GM19468 (cell line): ENCODE measurements at regions not wholly inside any gene's neighbourhood (a gene's known extent, or its start where the extent isn't known, plus 50 kb on each side); places are given as distances from the start of the nearest gene placed in this dataset.
"Not testable (repeated sequence)": the region's sequence is repeated elsewhere in the genome, so short reads cannot be mapped to it uniquely, and the experiment has no call there.

Experiments
- ATAC-seq: cut with Tn5 transposase; IDR thresholded peaks from one replicate; pipeline ENCODE4 v1.9.1; 2021; ENCODE audit warnings: mild to moderate bottlenecking, moderate library complexity, moderate number of reproducible peaks; ENCODE audit not compliant: unreplicated experiment; ENCODE audit errors: extremely low read depth

- ATAC-seq = no peak
These were observed 330.3 kb upstream of the NPSR1 start for GRCh38 chr7:34327681-34328080.

- no peak for ATAC-seq
These were observed 327.7 kb upstream of the NPSR1 start for GRCh38 chr7:34330308-34330707.

- ATAC-seq = no peak
These were observed 326.9 kb upstream of the NPSR1 start for GRCh38 chr7:34331102-34331501.

GRCh38 chr7:34332006-34332405 lies 326.0 kb upstream of the NPSR1 start:
- no peak for ATAC-seq

- no peak for ATAC-seq
These were observed 324.8 kb upstream of the NPSR1 start for GRCh38 chr7:34333184-34333583.

- no peak for ATAC-seq
These were observed 324.1 kb upstream of the NPSR1 start for GRCh38 chr7:34333925-34334324.

- no peak for ATAC-seq
These were observed 320.9 kb upstream of the NPSR1 start for GRCh38 chr7:34337163-34337562.

DNA sequence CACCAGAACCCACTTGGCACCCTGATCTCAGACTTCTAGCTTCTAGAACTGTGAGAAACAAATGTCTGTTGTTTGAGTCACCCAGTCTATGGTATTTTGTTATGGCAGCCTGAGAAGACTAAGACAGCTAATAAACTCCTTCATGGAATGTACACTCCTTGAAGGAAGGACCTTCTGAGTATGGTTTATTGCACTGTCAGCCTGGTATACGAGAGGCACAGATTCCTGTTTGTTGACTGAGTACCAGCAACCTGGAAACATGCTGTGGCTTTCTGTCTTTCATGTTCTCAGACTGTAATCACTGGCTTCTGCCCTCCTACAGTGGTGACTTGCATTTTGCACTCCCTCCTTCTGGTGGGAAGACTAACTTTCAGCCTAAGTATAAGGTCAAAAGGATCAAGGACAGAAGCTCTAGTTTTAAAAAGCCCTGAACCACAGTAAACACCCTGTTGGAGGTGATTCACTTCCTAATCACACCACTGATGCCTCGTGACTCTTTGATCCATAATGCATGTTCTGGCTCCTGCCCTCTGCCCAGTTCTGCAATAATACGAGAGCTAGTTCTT lies 319.0 kb upstream of the NPSR1 start:
- ATAC-seq = no peak

GRCh38 chr7:34341326-34341725 lies 316.7 kb upstream of the NPSR1 start:
- ATAC-seq = no peak

DNA sequence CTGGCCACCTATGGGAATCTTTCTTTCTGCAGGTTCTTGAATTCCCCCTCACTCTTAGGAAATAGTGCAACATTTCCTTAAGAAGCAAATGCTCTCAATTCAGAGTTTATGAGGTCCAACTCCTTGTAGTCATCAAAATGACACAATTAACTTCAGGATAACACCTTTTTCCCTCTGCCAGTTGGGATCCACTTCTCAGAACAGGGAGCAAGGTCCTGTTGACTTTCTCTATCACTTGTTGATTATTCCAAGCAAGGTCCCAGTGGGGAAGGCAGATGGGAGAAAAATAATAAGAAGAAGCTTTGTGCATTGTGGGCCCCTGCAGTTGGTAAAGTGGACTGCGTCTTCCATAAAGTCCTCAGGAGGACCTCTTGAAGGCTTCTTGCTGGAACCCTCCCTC lies 315.6 kb upstream of the NPSR1 start:
- no peak for ATAC-seq

- no peak for ATAC-seq
These were observed 314.4 kb upstream of the NPSR1 start for GRCh38 chr7:34343667-34344066.

DNA sequence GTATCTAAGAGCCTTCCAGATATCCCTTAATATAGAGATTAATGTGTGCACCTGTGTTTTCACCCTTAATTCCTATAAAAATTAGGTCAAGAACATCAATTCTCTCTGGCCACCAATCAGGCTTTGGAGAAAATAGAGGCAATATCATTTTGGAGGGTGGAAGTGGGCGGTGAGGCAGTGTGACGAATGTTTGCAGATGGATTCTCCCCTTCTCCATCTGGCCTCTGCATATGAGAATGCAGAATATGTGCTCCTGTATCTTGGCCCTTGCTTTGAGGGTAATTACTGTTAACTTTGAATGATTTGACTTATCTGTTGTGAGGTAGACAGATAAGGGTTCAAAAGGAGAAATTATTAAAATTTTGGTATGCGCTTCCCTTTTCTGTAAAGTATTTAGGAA lies 304.0 kb upstream of the NPSR1 start:
- no peak for ATAC-seq

- no peak for ATAC-seq
These were observed 303.1 kb upstream of the NPSR1 start for GRCh38 chr7:34354899-34355298.

DNA sequence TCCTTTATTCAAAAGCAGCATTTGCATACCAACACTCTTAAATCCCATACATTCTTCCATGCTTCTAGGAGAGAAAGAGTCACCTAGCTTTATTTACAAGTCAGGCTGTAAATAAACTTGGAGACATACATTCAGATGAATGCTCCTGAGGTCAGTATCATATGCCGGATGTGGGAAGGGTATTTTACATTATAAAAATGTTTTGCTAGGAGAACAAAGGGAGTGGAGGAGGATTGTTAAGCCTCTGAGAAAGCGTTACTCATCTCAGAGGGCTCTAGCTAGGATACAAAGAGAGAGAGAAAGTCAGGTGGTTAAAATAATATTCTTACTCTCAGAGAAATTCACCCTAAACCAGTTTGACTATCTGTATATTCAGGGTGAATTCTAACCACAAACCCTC lies 300.9 kb upstream of the NPSR1 start:
- ATAC-seq = no peak

DNA sequence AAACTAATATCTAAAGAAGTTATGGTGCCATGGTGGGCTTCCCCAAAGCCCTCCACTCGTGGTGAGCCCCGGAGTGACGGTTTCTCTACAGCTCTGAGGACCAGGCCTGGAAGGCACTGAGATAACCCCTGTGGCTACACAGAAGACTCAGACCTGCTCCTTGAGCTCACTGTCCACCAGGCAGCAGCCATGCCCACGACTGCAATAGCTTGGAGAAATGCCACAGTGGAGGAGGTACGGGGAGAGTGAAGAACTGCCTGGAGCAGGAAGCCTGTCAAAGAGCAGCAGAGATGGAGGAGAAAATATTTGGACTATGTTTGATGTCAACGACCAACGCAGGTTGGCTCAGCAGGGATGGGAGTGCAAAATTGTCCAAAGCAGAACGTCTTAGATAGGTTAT lies 300.1 kb upstream of the NPSR1 start:
- ATAC-seq = no peak

DNA sequence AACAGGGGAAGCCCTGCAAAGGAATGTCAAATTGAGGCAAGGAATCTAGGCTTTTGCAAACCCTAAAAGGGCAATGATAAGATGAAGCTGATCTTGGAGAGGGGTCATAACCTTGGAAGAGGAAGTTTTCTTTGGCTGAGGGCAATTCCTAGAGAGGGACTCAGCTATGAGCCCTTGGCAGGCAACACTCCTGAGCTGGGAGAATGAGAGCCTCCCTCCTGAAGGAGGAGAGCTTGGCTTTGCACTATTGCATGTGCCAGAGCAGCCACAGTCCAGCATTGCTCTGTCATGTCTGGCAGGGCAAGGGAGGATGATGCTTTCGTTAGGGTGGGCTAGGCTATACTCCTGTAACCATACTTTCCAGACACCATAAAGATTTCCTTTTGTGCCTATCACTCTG lies 299.4 kb upstream of the NPSR1 start:
- ATAC-seq = not testable (repeated sequence)

DNA sequence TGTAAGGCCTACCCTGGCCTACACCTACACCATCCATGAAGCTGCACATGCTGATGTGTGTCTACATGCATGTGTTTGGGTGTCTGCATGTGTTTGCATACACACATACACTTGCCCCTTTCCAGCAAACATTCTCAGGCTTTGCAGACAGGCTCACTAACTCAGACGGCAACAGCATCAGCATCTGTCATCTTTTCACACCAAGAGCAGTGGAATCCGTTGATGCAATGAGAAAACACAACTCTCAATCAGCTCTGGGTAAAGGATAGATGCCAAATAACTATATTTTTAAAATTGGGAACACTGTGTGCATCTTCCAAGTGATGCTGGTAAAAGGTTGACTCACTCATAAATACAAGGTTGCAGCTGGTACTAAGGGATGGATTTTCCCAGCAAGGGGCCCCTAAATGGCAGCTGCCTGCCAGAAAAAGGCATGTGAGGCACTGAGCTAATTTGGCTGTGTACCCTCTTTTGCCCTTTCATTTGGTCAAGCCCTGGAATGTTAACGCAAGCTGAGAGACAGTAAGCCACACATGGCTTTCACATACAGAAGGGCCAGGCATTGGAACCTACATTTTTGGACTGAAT lies 296.3 kb upstream of the NPSR1 start:
- ATAC-seq = no peak

GRCh38 chr7:34362621-34363020 lies 295.4 kb upstream of the NPSR1 start:
- ATAC-seq = no peak

GRCh38 chr7:34364130-34364529 lies 293.9 kb upstream of the NPSR1 start:
- ATAC-seq = no peak

- no peak for ATAC-seq
These were observed 293.0 kb upstream of the NPSR1 start for GRCh38 chr7:34365011-34365410.

DNA sequence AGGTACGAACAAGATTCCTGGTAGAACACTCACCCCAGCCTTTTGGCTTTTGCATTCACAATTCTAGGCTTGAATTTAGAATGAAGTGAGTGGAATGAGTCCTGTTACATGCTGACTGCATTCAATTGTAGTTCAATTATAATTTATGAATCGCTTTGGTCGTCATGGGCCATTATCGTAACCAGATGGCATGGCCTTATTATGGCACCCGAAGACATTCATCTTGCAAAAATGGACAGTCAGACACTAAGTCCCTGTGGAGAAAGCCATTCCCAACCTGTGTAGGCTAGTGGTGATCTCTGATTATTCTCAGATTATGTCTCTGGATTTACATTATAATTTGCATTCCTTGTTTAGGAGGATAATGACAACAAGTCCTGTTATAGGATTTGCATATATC lies 292.4 kb upstream of the NPSR1 start:
- ATAC-seq = no peak

DNA sequence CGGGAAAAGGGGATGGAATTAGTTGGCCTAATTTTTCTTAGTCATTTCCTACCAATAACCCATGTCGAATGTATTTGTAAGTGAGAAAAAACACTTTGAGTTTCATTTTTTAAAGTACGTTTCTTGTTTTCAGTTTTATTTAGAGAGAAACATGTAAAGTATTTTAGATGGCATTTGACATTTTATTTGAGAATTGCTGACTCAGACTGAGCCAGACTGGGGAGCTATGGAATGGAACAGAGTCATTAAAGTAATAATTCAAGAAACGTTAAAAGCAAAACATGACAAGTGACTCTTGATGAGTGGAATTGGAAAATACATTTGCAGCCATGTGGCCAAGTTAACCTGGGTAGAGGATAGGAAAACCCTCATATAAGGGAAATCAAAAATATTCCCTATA lies 286.1 kb upstream of the NPSR1 start:
- ATAC-seq = no peak

DNA sequence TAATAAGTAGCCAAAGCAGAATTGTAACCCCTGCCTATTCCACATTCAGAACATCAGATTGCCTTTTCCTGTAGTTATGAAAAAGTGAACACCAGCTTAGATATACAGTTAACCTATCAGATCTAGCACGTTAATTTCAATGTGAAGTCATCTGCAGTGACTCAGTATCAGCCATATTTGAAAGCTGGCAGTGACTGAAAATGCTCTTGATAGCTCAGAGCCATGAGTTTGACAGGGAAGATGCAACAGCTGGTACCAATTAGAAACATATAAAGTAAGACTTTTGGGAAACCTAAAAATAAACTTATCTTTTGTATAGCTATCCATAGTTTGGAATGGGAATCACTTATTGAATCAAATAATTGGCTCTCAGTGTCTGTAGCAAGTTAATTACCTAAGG lies 284.1 kb upstream of the NPSR1 start:
- no peak for ATAC-seq
